Tongue (tissue), 1 donor: ENCODE measurements at regions not wholly inside any gene's neighbourhood (a gene's known extent, or its start where the extent isn't known, plus 50 kb on each side); places are given as distances from the start of the nearest gene placed in this dataset.

ENCODE experiments used
- DNase-seq: peaks from one replicate; pipeline ENCODE4 v3.0.0-alpha.2; 2015

DNA sequence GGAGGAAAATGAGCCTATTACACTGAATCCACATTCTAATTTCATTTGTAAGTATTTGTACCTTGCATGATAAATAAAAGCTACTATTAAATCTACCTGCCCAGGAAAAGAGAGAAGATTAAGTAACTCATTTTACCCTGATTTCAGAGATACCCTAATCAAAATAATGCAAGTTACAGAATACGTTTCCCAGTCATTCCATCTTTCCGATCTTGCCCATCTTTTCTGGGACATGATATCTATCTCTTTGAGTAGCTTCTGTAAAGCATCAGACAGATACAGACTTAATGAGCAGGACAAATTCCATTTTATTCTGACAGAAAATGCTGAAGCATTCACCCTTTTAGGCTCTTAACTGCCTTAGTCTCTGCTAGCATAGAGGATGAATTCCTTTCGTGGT is 56.6 kb downstream of the SPRY2 start:
- no peak for DNase-seq

DNA sequence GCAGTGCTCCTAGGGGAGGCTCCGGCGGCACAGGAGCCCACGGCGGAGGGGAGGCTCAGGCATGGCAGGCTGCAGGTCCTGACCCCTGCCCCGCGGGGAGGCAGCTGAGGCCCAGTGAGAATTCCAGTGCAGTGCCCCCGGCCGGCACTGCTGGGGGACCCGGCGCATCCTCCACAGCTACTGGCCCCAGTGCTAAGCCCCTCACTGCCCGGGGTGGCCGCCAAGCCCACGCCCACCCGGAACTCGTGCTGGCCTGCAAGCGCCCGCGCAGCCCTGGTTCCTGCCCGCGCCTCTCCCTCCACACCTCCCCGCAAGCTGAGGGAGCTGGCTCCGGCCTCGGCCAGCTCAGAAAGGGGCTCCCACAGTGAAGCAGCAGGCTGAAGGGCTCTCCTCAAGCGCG is 62.2 kb downstream of the SPRY2 start:
- DNase-seq = no peak

DNA sequence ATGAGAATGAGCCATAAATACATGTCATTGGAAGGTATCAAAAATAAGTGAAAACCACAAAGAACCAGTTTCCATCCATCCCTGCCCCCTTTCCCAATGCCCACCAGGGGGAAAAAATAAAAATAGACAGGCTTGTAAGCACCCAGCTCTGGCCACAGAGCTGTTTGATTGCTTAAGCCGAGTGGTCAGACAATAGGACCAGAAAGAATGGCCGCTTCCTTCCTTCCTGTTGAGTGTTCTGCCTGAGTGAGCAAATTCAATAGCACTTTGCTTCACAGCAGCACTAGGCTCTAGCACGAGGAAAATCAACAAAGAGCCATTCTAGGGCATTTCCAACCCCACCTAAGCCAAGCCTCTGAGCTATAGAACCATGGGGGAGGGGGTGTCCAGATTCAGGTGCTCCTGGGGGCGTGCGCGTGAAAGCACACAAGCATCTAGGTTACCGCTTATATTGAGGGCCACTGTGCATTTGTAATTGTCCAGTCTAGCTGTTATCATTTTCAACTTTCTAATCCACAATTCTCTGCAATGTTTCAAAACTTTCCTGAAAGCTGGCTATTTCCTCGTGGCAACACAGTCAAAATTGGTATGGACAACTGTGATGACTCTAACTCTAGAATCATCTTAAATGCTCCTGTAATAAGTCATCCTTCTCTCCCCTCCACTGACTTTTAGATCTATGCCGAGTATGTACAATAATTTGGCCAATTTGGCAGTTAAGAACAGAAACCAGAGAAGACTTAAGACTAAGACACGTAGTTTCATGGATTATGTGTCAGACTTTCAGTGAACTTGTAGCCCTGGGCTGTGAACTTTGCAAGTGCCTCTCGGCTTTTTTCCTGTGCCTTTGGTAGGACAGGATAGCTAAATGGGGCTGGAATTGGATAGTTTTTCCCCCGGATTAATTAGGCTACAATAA is 64.3 kb downstream of the SPRY2 start:
- DNase-seq = no peak

DNA sequence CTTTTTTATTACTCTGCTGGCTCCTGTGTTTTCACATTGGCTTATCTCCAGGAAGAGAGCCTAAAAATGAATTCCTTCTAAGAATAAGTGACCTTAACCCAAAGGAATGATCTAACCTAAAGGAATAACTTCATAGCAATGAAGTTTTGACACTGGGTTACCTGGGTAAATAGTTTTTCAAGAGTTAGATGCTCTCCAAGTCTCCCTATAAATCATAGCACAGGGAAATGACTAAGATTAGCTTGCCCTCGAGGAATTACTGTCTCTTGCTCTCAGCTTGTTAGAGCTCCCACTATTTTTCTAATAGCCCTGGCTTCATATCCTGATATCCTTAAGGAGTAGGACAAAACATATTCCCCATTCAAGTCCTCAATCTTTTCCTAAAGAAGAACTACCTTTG is 66.3 kb downstream of the SPRY2 start:
- DNase-seq = no peak

DNA sequence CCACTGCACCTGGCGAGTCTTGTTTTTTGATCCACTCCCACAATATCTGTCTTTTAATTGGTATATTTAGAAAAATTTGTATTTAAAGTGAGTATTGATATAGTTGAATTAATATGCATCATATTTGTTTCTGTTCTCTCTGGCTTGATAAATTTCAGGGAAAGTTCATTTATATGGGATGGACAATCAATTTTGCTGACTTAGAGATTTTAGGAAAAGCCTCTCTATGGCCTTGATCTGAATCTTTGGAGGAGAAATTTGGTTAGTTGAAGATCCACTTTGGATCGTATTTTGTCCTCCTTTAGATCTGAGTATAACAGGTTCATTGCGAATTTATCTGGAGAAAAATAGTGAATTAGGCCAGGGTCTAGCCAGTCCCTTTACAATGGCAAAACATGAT is 67.2 kb downstream of the SPRY2 start:
- DNase-seq = no peak

- no peak for DNase-seq
These were observed 75.6 kb downstream of the SPRY2 start for GRCh38 chr13:80265348-80265747.

GRCh38 chr13:80263745-80264513 is 77.0 kb downstream of the SPRY2 start:
- DNase-seq = no peak

- no peak for DNase-seq
These were observed 78.8 kb downstream of the SPRY2 start for GRCh38 chr13:80262051-80262695.

- no peak for DNase-seq
These were observed 81.8 kb downstream of the SPRY2 start for GRCh38 chr13:80259159-80259558.

DNA sequence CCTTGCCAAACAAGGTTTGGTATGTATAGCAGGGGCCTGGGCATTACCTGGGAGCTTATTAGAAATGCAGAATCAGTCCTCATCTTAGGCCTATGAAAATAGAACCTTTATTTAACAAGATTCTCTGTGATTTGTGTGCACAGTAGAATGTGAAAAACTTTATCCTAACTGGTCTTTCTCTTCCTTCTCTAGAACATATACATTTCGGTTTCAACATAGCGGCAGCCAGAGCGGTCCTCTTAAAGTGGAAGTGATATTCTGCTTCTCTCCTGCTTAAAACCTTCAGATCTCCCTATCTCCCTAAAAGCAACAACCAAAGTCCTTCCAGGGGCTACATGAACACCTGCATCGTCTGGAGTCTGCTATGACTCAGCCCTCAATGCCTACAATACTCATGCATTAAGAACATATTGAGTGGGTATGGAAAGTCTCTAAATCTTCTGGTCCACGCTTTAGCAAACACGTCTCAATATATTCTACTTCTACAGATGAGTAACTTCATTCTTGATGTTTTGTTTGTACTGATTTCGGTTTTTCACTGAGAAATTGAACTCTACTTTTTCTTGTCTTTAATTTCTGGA is 84.5 kb downstream of the SPRY2 start:
- no peak for DNase-seq

DNA sequence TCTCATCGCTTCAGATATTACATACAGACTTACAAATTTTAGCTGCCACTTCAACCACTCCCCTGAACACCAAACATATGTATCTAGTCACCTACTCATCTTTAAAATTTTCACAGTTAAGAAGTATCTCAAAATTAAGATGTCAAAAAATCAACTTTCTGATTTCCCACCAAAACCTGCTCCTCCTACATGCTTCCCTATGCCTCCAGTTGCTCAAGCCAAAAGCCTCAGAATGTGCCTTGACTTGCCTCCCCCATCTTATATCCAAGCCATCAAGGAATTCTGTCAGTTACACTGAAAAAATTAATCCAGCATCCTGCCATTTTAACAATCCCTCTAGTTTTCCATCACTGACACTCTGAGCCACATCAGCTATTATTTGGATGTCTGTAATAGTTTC is 85.0 kb downstream of the SPRY2 start:
- DNase-seq = no peak

GRCh38 chr13:80251403-80251802 is 89.5 kb downstream of the SPRY2 start:
- DNase-seq = peak; percentile 41

DNA sequence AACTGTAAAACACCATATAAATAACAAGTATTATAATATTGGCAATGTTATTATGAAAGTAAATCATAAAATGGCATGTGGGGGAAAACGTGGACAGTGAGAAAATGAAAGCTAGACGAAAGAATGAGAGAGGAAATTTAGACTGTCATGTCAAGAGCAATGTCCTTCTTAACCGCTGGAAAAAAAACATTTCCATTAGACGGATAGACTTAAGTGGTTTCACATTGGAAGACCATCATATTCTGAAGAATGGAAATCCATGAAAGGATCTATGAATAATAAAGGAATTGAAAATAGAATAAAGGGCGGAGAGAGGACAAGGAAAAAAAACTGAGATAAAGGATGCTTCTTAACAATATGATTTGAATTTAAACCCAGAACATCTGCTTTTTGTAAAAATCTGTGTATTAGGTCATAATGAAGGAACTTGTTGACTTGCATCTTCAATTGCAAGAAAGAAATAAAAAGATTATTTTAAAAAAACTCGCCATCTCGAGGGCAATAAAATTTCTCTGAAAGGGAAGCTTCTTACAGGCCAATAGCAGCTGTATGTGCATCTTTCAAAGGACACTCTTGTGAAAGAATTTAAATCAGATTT is 90.6 kb downstream of the SPRY2 start:
- no peak for DNase-seq

DNA sequence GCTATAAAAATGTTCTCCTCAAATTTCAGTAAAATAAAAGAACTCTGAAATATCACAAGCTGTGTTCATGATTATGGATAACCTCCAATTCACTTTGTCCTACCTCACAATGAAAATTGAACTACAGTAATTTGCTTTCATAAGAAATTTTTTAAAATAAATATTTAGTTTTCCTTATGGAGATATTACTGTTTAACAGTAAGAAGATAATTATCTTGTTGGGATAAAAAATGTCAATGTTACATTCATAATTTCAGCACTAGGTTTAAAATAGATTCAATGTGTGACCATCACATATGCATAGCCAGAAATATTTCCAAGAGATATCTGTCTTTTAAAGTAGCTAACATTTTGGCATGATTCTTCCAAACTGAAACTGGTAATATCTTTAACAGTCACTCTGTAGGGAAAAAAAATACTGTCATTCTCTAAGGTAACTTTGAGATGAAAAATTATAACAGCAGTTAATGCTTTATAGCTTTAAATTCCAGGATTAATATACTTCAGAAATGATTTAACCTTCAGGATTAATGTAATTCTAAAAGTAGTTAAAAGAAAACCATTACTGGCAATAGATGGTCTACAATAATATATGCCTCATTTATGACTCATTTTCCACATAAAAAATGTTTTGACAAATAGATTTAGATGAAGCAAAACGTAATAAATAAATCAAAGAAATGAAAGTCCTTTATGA is 91.3 kb downstream of the SPRY2 start:
- no peak for DNase-seq

DNA sequence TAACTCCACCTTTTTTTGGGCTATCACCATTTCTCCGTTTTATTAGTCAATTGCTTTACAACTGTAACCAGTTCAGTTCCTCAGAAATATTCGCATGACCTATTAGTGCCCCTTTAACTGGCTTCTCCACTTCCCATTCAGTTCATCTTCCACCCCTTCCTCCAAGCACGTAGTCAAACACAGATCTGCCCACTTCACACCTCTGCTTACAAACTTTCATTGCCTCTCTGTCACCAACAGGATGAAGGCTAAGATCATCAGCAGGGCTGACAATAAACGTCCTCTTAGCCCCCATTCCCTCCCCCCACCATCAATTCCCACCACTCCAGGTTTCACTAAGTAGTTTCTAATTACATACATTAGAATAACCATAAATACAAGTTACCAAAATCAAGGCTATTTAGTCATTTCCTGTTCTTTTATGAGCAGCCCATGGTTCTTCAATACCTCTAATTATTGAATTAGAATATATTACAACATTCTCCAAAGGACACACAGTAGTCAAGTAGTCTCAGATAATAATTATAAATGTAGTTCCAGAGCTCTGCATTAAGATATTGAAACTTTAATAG is 95.7 kb downstream of the SPRY2 start:
- no peak for DNase-seq

DNA sequence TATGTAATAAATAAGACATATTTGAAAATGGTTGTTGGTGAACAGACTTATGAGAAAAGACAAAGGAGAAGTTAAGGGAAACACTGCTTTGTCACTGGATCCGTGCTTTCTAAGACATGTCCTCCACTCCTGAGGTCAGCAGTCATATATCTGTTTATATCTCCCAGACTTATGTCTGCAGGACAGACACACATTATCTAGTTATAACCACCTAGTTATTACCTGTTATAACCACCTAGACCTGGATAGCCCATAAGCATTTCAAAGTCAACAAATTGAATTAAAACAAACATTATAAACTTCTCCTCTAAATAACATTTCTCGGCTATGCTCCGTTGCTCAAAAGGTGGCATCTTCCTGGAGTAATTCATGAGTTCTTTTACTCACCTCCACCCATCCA is 96.4 kb downstream of the SPRY2 start:
- no peak for DNase-seq

DNA sequence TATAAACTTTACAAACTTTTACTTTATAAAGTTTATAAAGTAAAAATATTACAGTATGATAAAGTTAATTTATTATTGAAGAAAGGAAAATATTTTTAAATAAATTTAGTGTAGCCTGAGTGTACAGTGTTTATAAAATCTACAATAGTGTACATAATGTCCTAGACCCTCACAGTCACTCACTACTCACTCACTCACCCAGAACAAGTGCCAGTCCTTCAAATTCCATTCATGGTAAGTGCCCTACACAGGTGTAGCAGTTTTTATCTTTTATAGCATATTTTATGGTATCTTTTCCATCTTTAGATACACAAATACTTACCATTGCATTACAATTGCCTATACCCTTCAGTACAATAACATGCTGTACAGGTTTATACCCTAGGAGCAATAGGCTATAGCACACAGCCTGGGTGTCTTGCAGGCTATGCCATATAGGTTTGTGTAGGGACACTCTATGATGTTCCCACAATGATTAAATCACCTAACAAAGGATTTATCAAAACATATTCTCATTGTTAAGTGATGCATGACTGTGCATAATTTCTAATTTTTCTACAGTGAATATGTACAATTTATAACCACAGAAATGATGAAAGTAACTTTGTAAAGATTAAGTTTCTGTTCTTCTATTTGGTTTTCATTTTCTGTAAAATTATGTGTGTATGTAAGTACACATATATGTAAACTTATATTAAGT is 98.0 kb downstream of the SPRY2 start:
- no peak for DNase-seq

- DNase-seq = peak; percentile 46
These were observed 101.2 kb downstream of the SPRY2 start for GRCh38 chr13:80239571-80240255.

- DNase-seq = no peak
These were observed 101.8 kb downstream of the SPRY2 start for GRCh38 chr13:80239116-80239515.

DNA sequence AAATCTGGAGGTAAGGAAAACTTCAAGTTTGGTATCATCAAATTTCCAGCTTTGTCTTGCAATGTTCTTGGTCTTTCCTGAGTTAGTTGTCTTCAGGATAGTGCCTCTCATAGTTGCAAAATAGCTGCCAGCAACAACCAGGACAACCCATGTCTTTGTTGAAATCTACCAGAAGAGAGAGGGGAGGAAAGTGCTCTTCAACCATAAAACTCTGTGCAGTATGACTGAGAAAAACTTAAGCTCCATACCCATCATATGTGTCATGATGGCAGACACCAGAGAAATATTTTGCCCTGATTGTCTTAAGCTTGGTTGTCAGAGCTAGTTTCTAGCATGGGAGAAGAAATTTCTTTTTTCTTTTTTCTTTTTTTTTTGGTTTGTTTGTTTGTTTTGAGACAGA is 103.3 kb downstream of the SPRY2 start:
- no peak for DNase-seq
